ENCODE measurements at regions not wholly inside any gene's neighbourhood (a gene's known extent, or its start where the extent isn't known, plus 50 kb on each side); places are given as distances from the start of the nearest gene placed in this dataset.

GRCh38 chr10:43012578-43012977 is 64.3 kb upstream of the RET start (continued):
- TF ChIP-seq PRDM15 (CRISPR knock-in tag; IDR thresholded peaks at IDR 0.05) (no peak), TARDBP (IDR thresholded peaks at IDR 0.05; ENCODE audit: borderline replicate concordance) (no peak), REST (IDR thresholded peaks at IDR 0.05; ENCODE audit: low read depth, low read length) (no peak), EED (IDR thresholded peaks at IDR 0.05; ENCODE audit: low read depth) (no peak)

- 0% methylated on average over 1 of the region's 1 CpG for WGBS (ENCODE audit: insufficient coverage, insufficient replicate concordance, low lambda C conversion rate, missing lambda C conversion rate)
- ATAC-seq, result 0 out of 3 replicates have a peak, but pooled peaks have one; percentile 21
- TF ChIP-seq PAX5 (IDR thresholded peaks at IDR 0.05; ENCODE audit: borderline replicate concordance, low read depth, low read length), result no peak
- no peak for TF ChIP-seq IKZF2 (IDR thresholded peaks at IDR 0.05)
- TF ChIP-seq, protein P1, sequence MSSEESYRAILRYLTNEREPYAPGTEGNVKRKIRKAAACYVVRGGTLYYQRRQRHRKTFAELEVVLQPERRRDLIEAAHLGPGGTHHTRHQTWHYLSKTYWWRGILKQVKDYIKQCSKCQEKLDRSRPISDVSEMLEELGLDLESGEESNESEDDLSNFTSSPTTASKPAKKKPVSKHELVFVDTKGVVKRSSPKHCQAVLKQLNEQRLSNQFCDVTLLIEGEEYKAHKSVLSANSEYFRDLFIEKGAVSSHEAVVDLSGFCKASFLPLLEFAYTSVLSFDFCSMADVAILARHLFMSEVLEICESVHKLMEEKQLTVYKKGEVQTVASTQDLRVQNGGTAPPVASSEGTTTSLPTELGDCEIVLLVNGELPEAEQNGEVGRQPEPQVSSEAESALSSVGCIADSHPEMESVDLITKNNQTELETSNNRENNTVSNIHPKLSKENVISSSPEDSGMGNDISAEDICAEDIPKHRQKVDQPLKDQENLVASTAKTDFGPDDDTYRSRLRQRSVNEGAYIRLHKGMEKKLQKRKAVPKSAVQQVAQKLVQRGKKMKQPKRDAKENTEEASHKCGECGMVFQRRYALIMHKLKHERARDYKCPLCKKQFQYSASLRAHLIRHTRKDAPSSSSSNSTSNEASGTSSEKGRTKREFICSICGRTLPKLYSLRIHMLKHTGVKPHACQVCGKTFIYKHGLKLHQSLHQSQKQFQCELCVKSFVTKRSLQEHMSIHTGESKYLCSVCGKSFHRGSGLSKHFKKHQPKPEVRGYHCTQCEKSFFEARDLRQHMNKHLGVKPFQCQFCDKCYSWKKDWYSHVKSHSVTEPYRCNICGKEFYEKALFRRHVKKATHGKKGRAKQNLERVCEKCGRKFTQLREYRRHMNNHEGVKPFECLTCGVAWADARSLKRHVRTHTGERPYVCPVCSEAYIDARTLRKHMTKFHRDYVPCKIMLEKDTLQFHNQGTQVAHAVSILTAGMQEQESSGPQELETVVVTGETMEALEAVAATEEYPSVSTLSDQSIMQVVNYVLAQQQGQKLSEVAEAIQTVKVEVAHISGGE (CRISPR knock-in tag; IDR thresholded peaks at IDR 0.05), result no peak
- no peak for TF ChIP-seq MYB (IDR thresholded peaks at IDR 0.05; ENCODE audit: borderline replicate concordance, low read depth, low read length)
- no peak for TF ChIP-seq CTCF (IDR thresholded peaks at IDR 0.05 in 2 of 3, conservative IDR thresholded peaks at IDR 0.05 in 1 of 3; ENCODE audit: control insufficient read depth in 2 of 3, extremely low read depth in 1 of 3, insufficient read depth in 1 of 3, low read depth in 3 of 3, low read length in 3 of 3)
- TF ChIP-seq RBBP5 (conservative IDR thresholded peaks at IDR 0.05), result no peak
- no peak for TF ChIP-seq STAT1 (conservative IDR thresholded peaks at IDR 0.05)
Measured at GRCh38 chr10:43013065-43013464, 63.8 kb upstream of the RET start.

More at GRCh38 chr10:43013065-43013464, 63.8 kb upstream of the RET start:
- H3K27me3 ChIP-seq (replicated peaks in 1 of 2; ENCODE audit: control insufficient read depth in 2 of 2, insufficient read depth in 2 of 2, low read length in 1 of 2), result no peaks in the 10 kb centered on the region; a peak in 1 of 4 replicates
- H3K27ac ChIP-seq (ENCODE audit: control insufficient read depth, insufficient read depth), result no peak overlapping the region
- in situ Hi-C loops (cut with MboI) (loop anchor here (25.0 kb wide), 1 partner anchor 99 kb away; no protein-coding TSS in a partner anchor), intact Hi-C loops (cut with micrococcal nuclease; ENCODE audit: unreplicated experiment) (no loop called here)
- DNase-seq (ENCODE audit: low read depth, low spot score) (no peak), FAIRE-seq (no peak)
- H3K4me2 ChIP-seq (ENCODE audit: control insufficient read depth, insufficient read depth), result no peak overlapping the region
- BruUV-seq (replicated peaks), result no TSS peak
- no peaks in the 10 kb centered on the region for H3K79me2 ChIP-seq (ENCODE audit: control insufficient read depth, insufficient read depth, low read length)
- RAD21 ChIA-PET (ENCODE audit: unreplicated experiment), result no interaction called here
- no peak overlapping the region for H2AFZ ChIP-seq (ENCODE audit: control insufficient read depth, low read depth, low read length)
- H3K36me3 ChIP-seq (ENCODE audit: control insufficient read depth in 2 of 2, insufficient read depth in 2 of 2, low read length in 1 of 2), result no peaks in the 10 kb centered on the region
- H3K9ac ChIP-seq (ENCODE audit: control insufficient read depth, insufficient read depth, low read length), result no peak overlapping the region
- H3K9me3 ChIP-seq (replicated peaks; ENCODE audit: control insufficient read depth, insufficient read depth, low read length), result no peaks in the 10 kb centered on the region
- no peaks in the 10 kb centered on the region for H3K4me1 ChIP-seq (ENCODE audit: control insufficient read depth, insufficient read depth, low read length)
- SMC1A ChIA-PET (ENCODE audit: uncharacterized antibody, unreplicated experiment), result no interaction called here
- CTCF ChIA-PET, result no interaction called here
- POLR2A ChIA-PET, result no interaction called here
- no peaks in the 10 kb centered on the region for H4K20me1 ChIP-seq (ENCODE audit: control insufficient read depth, insufficient read depth)
- H3K4me3 ChIP-seq, result no peak overlapping the region

Measured in GM12878 (cell line).